GM18873 (cell line): ENCODE measurements at regions not wholly inside any gene's neighbourhood (a gene's known extent, or its start where the extent isn't known, plus 50 kb on each side); places are given as distances from the start of the nearest gene placed in this dataset.
"Not testable (repeated sequence)": the region's sequence is repeated elsewhere in the genome, so short reads cannot be mapped to it uniquely, and the experiment has no call there.

Source experiments
- ATAC-seq: cut with Tn5 transposase; IDR thresholded peaks from one replicate; pipeline ENCODE4 v1.9.1; 2021; ENCODE audit warnings: mild to moderate bottlenecking, moderate library complexity, moderate number of reproducible peaks; ENCODE audit not compliant: unreplicated experiment, low FRiP score

GRCh38 chr3:88403319-88403718 is 253.6 kb downstream of the C3orf38 start:
- ATAC-seq, result no peak

- no peak for ATAC-seq
These were observed 258.3 kb downstream of the C3orf38 start for GRCh38 chr3:88408097-88408496.

- no peak for ATAC-seq
These were observed 259.2 kb downstream of the C3orf38 start for GRCh38 chr3:88408935-88409334.

GRCh38 chr3:88410259-88410658 is 260.5 kb downstream of the C3orf38 start:
- ATAC-seq, result no peak

GRCh38 chr3:88412346-88412745 is 262.6 kb downstream of the C3orf38 start:
- no peak for ATAC-seq

GRCh38 chr3:88416436-88416835 is 266.7 kb downstream of the C3orf38 start:
- ATAC-seq, result no peak

- ATAC-seq, result no peak
These were observed 268.5 kb downstream of the C3orf38 start for GRCh38 chr3:88418219-88418618.

GRCh38 chr3:88433568-88433967 is 283.8 kb downstream of the C3orf38 start:
- ATAC-seq, result peak; percentile 97

- no peak for ATAC-seq
These were observed 284.2 kb downstream of the C3orf38 start for GRCh38 chr3:88434001-88434400.

- no peak for ATAC-seq
These were observed 290.9 kb downstream of the C3orf38 start for GRCh38 chr3:88440701-88441100.

GRCh38 chr3:88443066-88443465 is 293.3 kb downstream of the C3orf38 start:
- ATAC-seq, result no peak

GRCh38 chr3:88444251-88444650 is 294.5 kb downstream of the C3orf38 start:
- ATAC-seq, result no peak

GRCh38 chr3:88452228-88452627 is 302.5 kb downstream of the C3orf38 start:
- no peak for ATAC-seq

- ATAC-seq, result no peak
These were observed 310.6 kb downstream of the C3orf38 start for GRCh38 chr3:88460369-88460768.

- no peak for ATAC-seq
These were observed 312.5 kb downstream of the C3orf38 start for GRCh38 chr3:88462230-88462629.

- no peak for ATAC-seq
These were observed 317.4 kb downstream of the C3orf38 start for GRCh38 chr3:88467191-88467590.

GRCh38 chr3:88469216-88469615 is 319.5 kb downstream of the C3orf38 start:
- ATAC-seq, result no peak

GRCh38 chr3:88478460-88478859 is 328.7 kb downstream of the C3orf38 start:
- no peak for ATAC-seq

- ATAC-seq, result no peak
These were observed 331.1 kb downstream of the C3orf38 start for GRCh38 chr3:88480822-88481221.

- ATAC-seq, result no peak
These were observed 335.2 kb downstream of the C3orf38 start for GRCh38 chr3:88485001-88485400.

GRCh38 chr3:88508818-88509217 is 359.1 kb downstream of the C3orf38 start:
- not testable (repeated sequence) for ATAC-seq

GRCh38 chr3:88509582-88509981 is 359.8 kb downstream of the C3orf38 start:
- no peak for ATAC-seq

- no peak for ATAC-seq
These were observed 378.7 kb downstream of the C3orf38 start for GRCh38 chr3:88528494-88528893.
